ENCODE measurements at regions not wholly inside any gene's neighbourhood (a gene's known extent, or its start where the extent isn't known, plus 50 kb on each side); places are given as distances from the start of the nearest gene placed in this dataset.

GRCh38 chr3:95394286-95394685 is 1331.4 kb downstream of the NSUN3 start:
- Histone ChIP-seq H3K9ac (ENCODE audit: insufficient read depth, low read length, poor library complexity, severe bottlenecking) (no peak overlapping the region), H3K36me3 (replicated peaks in 1 of 2; ENCODE audit: control insufficient read depth in 1 of 2, insufficient read depth in 2 of 2, low read length in 2 of 2) (no peaks in the 10 kb centered on the region), H3K79me2 (ENCODE audit: insufficient read depth, low read length) (no peaks in the 10 kb centered on the region), H3K4me3 (replicated peaks in 1 of 3; ENCODE audit: low read depth in 2 of 3, low read length in 3 of 3) (no peak overlapping the region), H3K9me3 (replicated peaks in 1 of 2; ENCODE audit: control insufficient read depth in 1 of 2, insufficient read depth in 1 of 2, low read length in 2 of 2) (peaks cover 0 to 5% of the 10 kb centered on the region in 2 donors), H3K27me3 (ENCODE audit: control insufficient read depth in 2 of 2, insufficient read depth in 2 of 2, low read length in 2 of 2) (no peaks in the 10 kb centered on the region), H2AFZ (ENCODE audit: insufficient read depth, low read depth, low read length, poor library complexity, severe bottlenecking) (no peak overlapping the region), H3K4me2 (replicated peaks; ENCODE audit: extremely low read depth, low read length, poor library complexity, severe bottlenecking) (no peak overlapping the region), H3K27ac (ENCODE audit: low read depth in 1 of 2, low read length in 2 of 2) (no peak overlapping the region), H3K4me1 (ENCODE audit: control insufficient read depth in 1 of 2, insufficient read depth in 2 of 2, low read length in 2 of 2) (no peaks in the 10 kb centered on the region), H4K20me1 (ENCODE audit: insufficient read depth, low read length) (no peaks in the 10 kb centered on the region)
- Mint-ChIP-seq H3K4me3 (no peak overlapping the region), H3K4me1 (no peaks in the 10 kb centered on the region), H3K9me3 (peaks cover 0 to 3% (median 0%) of the 10 kb centered on the region in 7 donors), H3K27ac (no peak overlapping the region), H3K27me3 (ENCODE audit: low read depth in 3 of 3) (peaks cover 0 to 2% (median 0%) of the 10 kb centered on the region in 3 donors), H3K36me3 (no peaks in the 10 kb centered on the region)
- DNase-seq: no peak
- intact Hi-C loops (cut with micrococcal nuclease): no loop called here
- 92% methylated on average over 2 of the region's 2 CpGs for WGBS (ENCODE audit: insufficient coverage)
- TF ChIP-seq CTCF (IDR thresholded peaks at IDR 0.05): no peak

DNA sequence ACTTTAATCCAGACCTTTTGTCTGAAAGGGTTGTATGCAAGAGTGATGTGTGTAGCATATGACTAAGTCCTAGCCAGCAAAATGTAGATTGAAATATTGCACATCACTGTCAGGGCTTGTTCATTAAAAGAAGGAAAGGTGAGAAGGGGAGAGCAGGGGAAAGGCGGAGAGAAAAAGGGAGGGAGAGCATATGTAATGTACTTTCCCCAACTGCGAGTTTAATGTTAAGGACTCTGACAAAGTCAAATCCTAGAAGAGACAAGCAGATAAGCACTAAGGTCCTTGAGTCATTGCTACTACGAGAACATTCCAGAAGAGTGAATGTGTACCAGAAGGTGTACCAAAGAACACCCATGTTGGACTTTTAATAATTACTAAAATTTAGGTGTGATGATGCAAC is 1336.7 kb downstream of the NSUN3 start:
- no peak overlapping the region for H3K4me2 ChIP-seq (replicated peaks; ENCODE audit: extremely low read depth, low read length, poor library complexity, severe bottlenecking)
- H2AFZ ChIP-seq (ENCODE audit: insufficient read depth, low read depth, low read length, poor library complexity, severe bottlenecking): no peak overlapping the region
- no peak overlapping the region for H3K4me3 ChIP-seq (replicated peaks in 1 of 3; ENCODE audit: low read depth in 2 of 3, low read length in 3 of 3)
- intact Hi-C loops (cut with micrococcal nuclease): no loop called here
- no peak for DNase-seq
- H3K9me3 ChIP-seq (replicated peaks in 1 of 2; ENCODE audit: control insufficient read depth in 1 of 2, insufficient read depth in 1 of 2, low read length in 2 of 2): no peaks in the 10 kb centered on the region
- H3K27ac ChIP-seq (ENCODE audit: low read depth in 1 of 2, low read length in 2 of 2): no peak overlapping the region
- H3K4me1 ChIP-seq (ENCODE audit: control insufficient read depth in 1 of 2, insufficient read depth in 2 of 2, low read length in 2 of 2): no peaks in the 10 kb centered on the region
- Mint-ChIP-seq H3K36me3 (no peaks in the 10 kb centered on the region), H3K27ac (no peak overlapping the region), H3K9me3 (peaks cover 0 to 5% (median 1%) of the 10 kb centered on the region in 7 donors), H3K27me3 (ENCODE audit: low read depth in 3 of 3) (peaks cover 0 to 2% (median 0%) of the 10 kb centered on the region in 3 donors), H3K4me3 (no peak overlapping the region), H3K4me1 (no peaks in the 10 kb centered on the region)
- H3K36me3 ChIP-seq (replicated peaks in 1 of 2; ENCODE audit: control insufficient read depth in 1 of 2, insufficient read depth in 2 of 2, low read length in 2 of 2): no peaks in the 10 kb centered on the region
- no peak overlapping the region for H3K9ac ChIP-seq (ENCODE audit: insufficient read depth, low read length, poor library complexity, severe bottlenecking)
- H4K20me1 ChIP-seq (ENCODE audit: insufficient read depth, low read length): no peaks in the 10 kb centered on the region
- H3K79me2 ChIP-seq (ENCODE audit: insufficient read depth, low read length): no peaks in the 10 kb centered on the region
- 93% methylated on average over 2 of the region's 3 CpGs for WGBS (ENCODE audit: insufficient coverage)
- no peak for TF ChIP-seq CTCF (IDR thresholded peaks at IDR 0.05)
- no peaks in the 10 kb centered on the region for H3K27me3 ChIP-seq (ENCODE audit: control insufficient read depth in 2 of 2, insufficient read depth in 2 of 2, low read length in 2 of 2)

All from CD14-positive monocyte (primary cell).